ENCODE measurements at regions not wholly inside any gene's neighbourhood (a gene's known extent, or its start where the extent isn't known, plus 50 kb on each side); places are given as distances from the start of the nearest gene placed in this dataset.

DNA sequence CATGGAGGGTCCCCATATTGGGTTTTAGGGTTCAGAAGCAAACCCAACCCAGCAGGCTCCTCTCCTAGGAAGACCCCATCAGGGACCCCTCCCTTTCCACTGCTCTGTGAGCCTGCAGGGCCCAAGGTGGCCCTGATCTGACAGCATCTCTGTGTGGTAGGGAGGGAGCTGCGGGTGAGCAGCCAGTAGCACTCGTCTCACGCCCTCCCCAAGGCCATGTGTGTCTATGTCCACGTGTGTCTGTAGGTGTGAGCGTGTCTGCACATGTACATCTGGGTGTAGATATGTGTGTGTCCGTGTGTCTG is 103.5 kb upstream of the FAM20C start:
- Histone ChIP-seq H4K20me1 (replicated peaks in 1 of 2; ENCODE audit: control insufficient read depth in 1 of 2, insufficient read depth in 2 of 2, low read length in 2 of 2) (peaks cover 0 to 9% of the 10 kb centered on the region in 2 experiments), H3K79me2 (ENCODE audit: control insufficient read depth in 1 of 2, insufficient read depth in 2 of 2, low read length in 2 of 2) (peaks cover 7 to 18% of the 10 kb centered on the region in 2 experiments), H2BK120ac (replicated peaks; ENCODE audit: low read depth, low read length) (no peak overlapping the region), H3K18ac (ENCODE audit: extremely low read depth, low read length) (no peak overlapping the region), H3K27ac (ENCODE audit: low read depth, low read length) (no peak overlapping the region), H3K36me3 (ENCODE audit: control insufficient read depth in 2 of 4, insufficient read depth in 4 of 4, low read length in 3 of 4) (peaks cover 0 to 5% (median 2%) of the 10 kb centered on the region in 4 experiments; a peak in 1 of 8 replicates), H3K4me2 (ENCODE audit: insufficient read depth in 1 of 2, low read depth in 2 of 2, low read length in 2 of 2) (no peak overlapping the region), H3K9me3 (ENCODE audit: insufficient read depth in 2 of 2, low read depth in 1 of 2, low read length in 1 of 2) (no peaks in the 10 kb centered on the region), H3K4me3 (ENCODE audit: extremely low read depth in 1 of 4, insufficient read depth in 2 of 4, low read depth in 3 of 4, low read length in 4 of 4) (no peak overlapping the region), H2AK5ac (ENCODE audit: low read depth, low read length) (peak overlapping the region; percentile 84; the same call in 1 of the 2 replicates), H3K4ac (replicated peaks; ENCODE audit: insufficient read length, low read depth, low read length) (peak overlapping the region; percentile 83), H2BK12ac (ENCODE audit: low read depth, low read length) (peak overlapping the region; percentile 63; the same call in 1 of the 2 replicates), H3K56ac (replicated peaks; ENCODE audit: insufficient read length, low read depth, low read length) (no peak overlapping the region), H4K8ac (ENCODE audit: extremely low read depth, insufficient read depth, low read length) (no peak overlapping the region), H3K14ac (ENCODE audit: insufficient read length) (no peak overlapping the region), H4K91ac (replicated peaks; ENCODE audit: insufficient read length, low read length) (peak overlapping the region; percentile 59), H2AFZ (ENCODE audit: low read length) (no peak overlapping the region), H2BK20ac (ENCODE audit: low read length) (peak overlapping the region; percentile 98), H3K27me3 (replicated peaks in 1 of 4; ENCODE audit: control insufficient read depth in 3 of 4, extremely low read depth in 1 of 4, insufficient read depth in 3 of 4, low read length in 3 of 4) (peaks cover 0 to 2% (median 0%) of the 10 kb centered on the region in 4 experiments; a peak in 1 of 7 replicates), H3K23me2 (ENCODE audit: low read depth, low read length) (peaks cover 4% of the 10 kb centered on the region; the same call in 1 of the 2 replicates), H2BK15ac (ENCODE audit: low read length) (peak overlapping the region; percentile 23), H2BK5ac (ENCODE audit: low read depth, low read length) (peak overlapping the region; percentile 41; the same call in 1 of the 2 replicates), H3K4me1 (replicated peaks in 1 of 4; ENCODE audit: control insufficient read depth in 3 of 4, insufficient read depth in 4 of 4, low read length in 3 of 4) (peaks cover 11 to 21% (median 15%) of the 10 kb centered on the region in 4 experiments), H3K79me1 (ENCODE audit: low read depth, low read length) (peaks cover 13% of the 10 kb centered on the region; the same call in 1 of the 2 replicates), H3K9ac (replicated peaks in 1 of 4; ENCODE audit: extremely low read depth in 1 of 4, low read depth in 3 of 4, low read length in 3 of 4) (no peak overlapping the region), H3K23ac (ENCODE audit: insufficient read length) (no peak overlapping the region), H4K5ac (ENCODE audit: insufficient read length, low read depth, low read length) (peak overlapping the region; percentile 23)
- CTCF ChIA-PET (ENCODE audit: partially characterized antibody), result interaction anchor here (1.2 to 3.9 kb wide), 7 partner anchors 21 to 73 kb away, joined by 3 to 20 read pairs (median 9); no protein-coding TSS in a partner anchor
- peak in 1 of 2 experiments; percentile 45 for DNase-seq (ENCODE audit: low read depth in 1 of 2, low spot score in 2 of 2)
- FAIRE-seq, result no peak
- POLR2A ChIA-PET (ENCODE audit: partially characterized antibody), result interaction anchor here (1.2 to 2.5 kb wide), 3 partner anchors 21 to 32 kb away, joined by 3 to 6 read pairs (median 4); no protein-coding TSS in a partner anchor
- WGBS, 2 experiments (ENCODE audit: extremely low coverage in 1 of 2, insufficient coverage in 1 of 2, insufficient read length in 1 of 2, insufficient replicate concordance in 2 of 2, low coverage in 1 of 2, low lambda C conversion rate in 2 of 2, missing lambda C conversion rate in 1 of 2), result 67% methylated on average over 6 of the region's 6 CpGs; no CpG with 5 or more reads in 1 of the 2 experiments
- TF ChIP-seq NRF1 (IDR thresholded peaks at IDR 0.05; ENCODE audit: low read depth, low read length), result no peak
- TF ChIP-seq ZNF274 (IDR thresholded peaks at IDR 0.05; ENCODE audit: borderline replicate concordance, extremely low read depth, low read length), result no peak
- TF ChIP-seq, protein P1, sequence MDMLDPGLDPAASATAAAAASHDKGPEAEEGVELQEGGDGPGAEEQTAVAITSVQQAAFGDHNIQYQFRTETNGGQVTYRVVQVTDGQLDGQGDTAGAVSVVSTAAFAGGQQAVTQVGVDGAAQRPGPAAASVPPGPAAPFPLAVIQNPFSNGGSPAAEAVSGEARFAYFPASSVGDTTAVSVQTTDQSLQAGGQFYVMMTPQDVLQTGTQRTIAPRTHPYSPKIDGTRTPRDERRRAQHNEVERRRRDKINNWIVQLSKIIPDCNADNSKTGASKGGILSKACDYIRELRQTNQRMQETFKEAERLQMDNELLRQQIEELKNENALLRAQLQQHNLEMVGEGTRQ (IDR thresholded peaks at IDR 0.05; ENCODE audit: low read length), result no peak
- TF ChIP-seq SIX5 (IDR thresholded peaks at IDR 0.05; ENCODE audit: low read depth, low read length), result no peak
- TF ChIP-seq HDAC2 (IDR thresholded peaks at IDR 0.05; ENCODE audit: borderline replicate concordance in 1 of 2, low read depth in 2 of 2, low read length in 2 of 2), result no peak

Measured in H1 (cell line).